SK-N-MC (cell line): ENCODE measurements at regions not wholly inside any gene's neighbourhood (a gene's known extent, or its start where the extent isn't known, plus 50 kb on each side); places are given as distances from the start of the nearest gene placed in this dataset.

Experiments
- DNase-seq: peaks from one replicate; pipeline ENCODE4 v3.0.0-alpha.2; 2011; ENCODE audit warnings: low read depth, low spot score
- H3K27ac ChIP-seq: fragments of 200-600 bp; sonication (generic); 2 replicates; pipeline ENCODE4 v1.5.1; 2016; ENCODE audit warnings: mixed run types
- H3K36me3 ChIP-seq: fragments of 200-600 bp; sonication (generic); 2 replicates; pipeline ENCODE4 v1.6.1; 2017; ENCODE audit warnings: antibody characterized with exemption, low read length, mixed read lengths; ENCODE audit not compliant: insufficient read depth
- H3K4me3 ChIP-seq: fragments of 200-600 bp; sonication (generic); 2 replicates; pipeline ENCODE4 v1.5.1; 2016
- H3K9ac ChIP-seq: fragments of 200-600 bp; sonication (generic); 2 replicates; pipeline ENCODE4 v1.8.0; 2017; ENCODE audit warnings: mixed run types, mixed read lengths; ENCODE audit not compliant: insufficient read length
- H3K9me3 ChIP-seq: fragments of 200-600 bp; sonication (generic); 2 replicates; pipeline ENCODE4 v1.6.1; 2017; ENCODE audit warnings: low read depth, mild to moderate bottlenecking, antibody characterized with exemption, low read length, moderate library complexity, mixed read lengths
- EZH2 ChIP-seq: fragments of 200-600 bp; sonication (generic); IDR thresholded peaks from one replicate; pipeline ENCODE4 v1.6.1; 2017; ENCODE audit warnings: antibody characterized with exemption
- FOXP2 ChIP-seq: optimal IDR thresholded peaks from 2 replicates; pipeline ENCODE3; 2011; ENCODE audit warnings: mild to moderate bottlenecking, moderate library complexity; ENCODE audit not compliant: insufficient read depth; ENCODE audit errors: extremely low read length, control extremely low read depth
- POLR2AphosphoS5 ChIP-seq: IDR thresholded peaks from 2 replicates; pipeline ENCODE4 v1.6.1; 2012; ENCODE audit warnings: mild to moderate bottlenecking, low read depth, low read length, borderline replicate concordance

DNA sequence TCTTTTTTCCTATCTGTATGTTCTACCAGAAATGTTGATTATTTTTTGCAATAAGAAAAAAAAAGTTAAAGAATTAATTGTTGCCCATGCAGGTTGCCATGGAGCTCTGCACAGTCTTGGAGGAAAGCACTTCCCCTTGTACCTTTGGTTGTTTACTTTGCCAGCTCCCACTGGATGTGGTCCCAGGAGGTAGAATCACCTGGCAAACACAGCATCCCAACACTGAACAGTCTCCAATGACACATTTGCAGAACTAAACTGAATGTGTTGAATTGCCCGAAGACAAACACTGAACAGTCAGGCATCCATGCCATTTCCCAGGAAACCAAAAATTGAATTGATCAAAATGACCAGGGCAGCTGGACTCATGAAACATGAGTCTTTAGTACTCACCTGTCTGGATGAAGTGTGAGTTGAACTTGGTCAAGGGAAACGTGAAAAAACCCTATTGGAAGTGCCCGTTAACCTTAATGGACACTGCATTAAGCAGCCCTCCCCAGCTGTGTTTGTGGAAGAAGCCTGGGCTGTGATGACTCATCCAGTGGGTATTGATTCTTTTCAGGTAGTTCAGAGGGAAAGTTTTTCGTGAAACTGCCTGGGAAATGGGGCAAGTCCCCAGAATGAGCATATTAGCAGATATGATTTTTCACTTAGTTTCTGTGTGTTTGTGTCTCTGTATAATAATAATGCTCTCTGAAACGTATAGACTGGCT lies 284.7 kb upstream of the STT3B start:
- H3K27ac ChIP-seq: no peak overlapping the region
- H3K36me3 ChIP-seq: no peaks in the 10 kb centered on the region
- no peak overlapping the region for H3K4me3 ChIP-seq
- TF ChIP-seq POLR2AphosphoS5 (no peak), EZH2 (no peak), FOXP2 (no peak)
- DNase-seq: no peak
- H3K9me3 ChIP-seq: no peaks in the 10 kb centered on the region
- H3K9ac ChIP-seq: no peak overlapping the region

DNA sequence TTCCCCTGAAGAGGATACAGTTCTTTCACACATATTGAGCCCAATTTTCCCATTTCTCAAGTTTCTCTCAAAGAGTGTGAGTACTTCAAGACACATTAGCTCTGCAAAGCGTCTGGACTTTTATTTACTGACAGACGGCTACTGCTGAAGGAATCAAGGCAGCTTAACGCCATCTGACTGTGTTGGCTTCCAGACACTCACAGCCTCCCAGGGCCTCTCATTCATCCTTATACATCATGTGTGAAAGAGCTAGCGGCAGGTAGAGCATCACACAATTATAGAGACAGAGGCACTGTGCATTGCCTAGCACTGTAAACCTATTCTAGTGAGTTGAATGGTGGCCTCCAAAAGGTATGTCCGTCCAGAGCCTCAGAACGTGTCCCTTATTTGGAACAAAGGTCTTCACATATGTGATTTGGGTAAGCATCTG lies 284.1 kb upstream of the STT3B start:
- Histone ChIP-seq H3K4me3 (no peak overlapping the region), H3K27ac (no peak overlapping the region), H3K36me3 (no peaks in the 10 kb centered on the region), H3K9ac (no peak overlapping the region), H3K9me3 (no peaks in the 10 kb centered on the region)
- TF ChIP-seq EZH2 (no peak), POLR2AphosphoS5 (no peak), FOXP2 (no peak)
- no peak for DNase-seq

DNA sequence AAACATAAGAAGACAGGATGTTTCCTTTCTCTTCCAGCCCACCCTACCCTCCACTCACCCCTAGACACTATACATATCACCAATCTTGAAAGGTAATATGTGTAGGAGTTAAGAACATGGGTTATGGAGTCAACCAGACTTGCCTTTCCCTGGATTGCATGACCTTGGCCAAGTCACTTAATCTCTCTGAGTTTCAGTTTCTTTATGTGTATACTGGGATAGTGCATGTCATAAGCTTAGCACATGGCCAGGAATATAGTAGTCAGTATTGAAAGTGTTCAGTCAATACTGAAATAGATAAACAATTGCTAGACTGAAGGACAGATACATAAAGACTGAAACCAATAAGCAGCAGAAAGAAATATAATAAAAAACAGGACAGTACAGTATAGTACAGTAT lies 283.2 kb upstream of the STT3B start:
- H3K9ac ChIP-seq: no peak overlapping the region
- DNase-seq: no peak
- H3K9me3 ChIP-seq: no peaks in the 10 kb centered on the region
- no peak overlapping the region for H3K4me3 ChIP-seq
- no peak overlapping the region for H3K27ac ChIP-seq
- no peaks in the 10 kb centered on the region for H3K36me3 ChIP-seq
- TF ChIP-seq FOXP2: no peak
- TF ChIP-seq EZH2: no peak
- TF ChIP-seq POLR2AphosphoS5: no peak

DNA sequence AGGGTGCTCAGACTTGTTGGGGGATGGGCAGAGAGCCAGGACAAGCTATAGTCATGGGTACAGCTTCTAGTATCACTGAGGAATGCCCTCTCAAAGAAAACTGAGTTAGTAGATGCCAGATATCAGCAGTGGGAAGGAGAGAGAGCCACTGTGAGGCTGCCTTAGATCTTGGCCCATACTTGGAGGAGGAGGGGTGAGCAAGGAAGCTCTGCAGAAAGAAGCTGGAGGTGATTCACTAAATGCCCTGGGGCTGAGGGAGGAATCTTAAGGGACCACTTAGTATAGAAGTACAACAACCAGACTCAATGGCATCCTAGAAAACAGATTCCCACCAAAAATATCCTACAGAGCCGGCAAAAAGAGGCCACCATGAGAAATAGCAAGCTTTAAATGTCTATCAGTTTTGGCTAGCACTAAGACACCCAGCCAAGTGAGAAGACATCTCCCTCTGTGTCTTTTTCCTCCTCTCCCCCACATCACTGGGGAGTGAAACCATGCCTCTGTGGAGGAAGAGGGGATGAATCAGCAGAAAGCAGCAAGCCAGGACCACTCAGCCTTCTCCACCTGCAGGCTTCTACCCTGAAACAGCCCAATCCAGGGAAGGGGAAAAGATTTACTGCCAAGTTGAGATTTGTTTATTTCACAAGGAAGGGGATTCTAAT lies 282.5 kb upstream of the STT3B start:
- H3K4me3 ChIP-seq: no peak overlapping the region
- DNase-seq: no peak

DNA sequence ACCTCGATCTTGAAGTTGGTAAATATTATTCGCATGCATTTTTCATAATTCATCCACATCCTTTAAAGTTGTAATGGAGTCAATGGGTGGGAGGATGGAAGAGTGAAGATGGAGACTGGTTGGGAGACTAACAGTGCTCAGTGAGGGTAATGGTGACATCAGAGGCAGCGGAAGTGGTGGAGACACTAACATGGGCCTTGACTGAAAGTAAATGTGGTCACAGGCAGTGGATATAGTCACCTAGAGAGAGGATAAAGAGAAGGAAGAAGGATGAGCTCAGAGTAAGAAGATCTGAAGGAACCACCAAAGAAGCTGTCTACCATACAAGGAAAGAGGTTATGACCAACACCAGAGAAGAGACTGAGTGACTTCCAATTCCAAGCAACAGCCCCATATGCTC lies 281.6 kb upstream of the STT3B start:
- Histone ChIP-seq H3K27ac (no peak overlapping the region), H3K4me3 (no peak overlapping the region), H3K9ac (no peak overlapping the region), H3K9me3 (no peaks in the 10 kb centered on the region), H3K36me3 (no peaks in the 10 kb centered on the region)
- TF ChIP-seq POLR2AphosphoS5 (no peak), EZH2 (no peak), FOXP2 (no peak)
- DNase-seq: no peak

More for the DNA sequence above, 282.5 kb upstream of the STT3B start:
- Histone ChIP-seq H3K27ac (no peak overlapping the region), H3K36me3 (no peaks in the 10 kb centered on the region), H3K9me3 (no peaks in the 10 kb centered on the region), H3K9ac (no peak overlapping the region)
- TF ChIP-seq EZH2 (no peak), FOXP2 (no peak)

DNA sequence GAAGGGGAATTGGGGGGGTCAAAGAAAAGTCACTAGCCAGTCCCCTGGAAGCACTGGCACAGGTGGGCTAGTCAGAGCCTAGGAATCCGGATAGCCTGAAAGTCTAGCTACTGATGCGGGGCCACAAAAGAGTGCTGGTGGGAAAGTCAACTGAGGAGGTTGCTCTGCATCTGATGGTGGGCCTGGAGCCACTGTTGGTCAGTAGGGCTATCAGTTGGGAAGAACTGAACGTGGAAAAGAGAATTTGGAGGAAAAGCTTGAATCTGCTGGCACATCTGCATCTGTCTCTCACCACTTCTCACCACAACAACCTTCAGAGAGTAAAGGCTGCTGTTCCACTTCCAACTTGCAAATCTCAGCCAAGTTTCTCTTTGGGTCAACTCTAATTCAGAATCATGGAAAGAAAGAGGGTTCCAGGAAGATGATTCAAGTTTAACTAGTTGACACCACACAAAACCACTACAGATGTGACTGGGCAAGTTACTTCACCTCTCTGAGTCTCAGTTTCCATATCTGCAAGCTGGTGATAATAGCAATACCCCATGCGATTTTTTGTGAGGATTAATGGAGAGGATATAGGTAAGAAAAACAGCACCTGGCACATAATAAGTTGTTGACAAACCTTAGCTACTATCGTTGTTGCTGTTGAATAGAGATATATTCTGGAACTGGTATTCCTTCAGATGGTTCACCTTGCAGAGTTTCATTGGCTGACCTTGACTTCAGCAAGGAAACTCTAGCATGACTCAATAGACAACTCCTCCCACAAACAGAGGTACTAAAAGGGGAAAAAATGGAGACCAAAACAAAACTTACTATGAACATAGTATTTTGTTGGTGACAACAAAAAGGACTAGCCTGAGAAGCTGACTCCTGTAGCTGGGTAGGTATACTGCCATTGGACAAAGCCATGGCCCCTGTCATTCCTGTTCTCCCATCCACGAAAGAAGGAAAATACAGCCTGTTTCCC lies 280.2 kb upstream of the STT3B start:
- H3K36me3 ChIP-seq: no peaks in the 10 kb centered on the region
- no peak overlapping the region for H3K4me3 ChIP-seq
- no peak overlapping the region for H3K9ac ChIP-seq
- no peak for TF ChIP-seq FOXP2
- no peak for TF ChIP-seq POLR2AphosphoS5
- TF ChIP-seq EZH2: no peak
- no peaks in the 10 kb centered on the region for H3K9me3 ChIP-seq
- DNase-seq: no peak
- no peak overlapping the region for H3K27ac ChIP-seq

DNA sequence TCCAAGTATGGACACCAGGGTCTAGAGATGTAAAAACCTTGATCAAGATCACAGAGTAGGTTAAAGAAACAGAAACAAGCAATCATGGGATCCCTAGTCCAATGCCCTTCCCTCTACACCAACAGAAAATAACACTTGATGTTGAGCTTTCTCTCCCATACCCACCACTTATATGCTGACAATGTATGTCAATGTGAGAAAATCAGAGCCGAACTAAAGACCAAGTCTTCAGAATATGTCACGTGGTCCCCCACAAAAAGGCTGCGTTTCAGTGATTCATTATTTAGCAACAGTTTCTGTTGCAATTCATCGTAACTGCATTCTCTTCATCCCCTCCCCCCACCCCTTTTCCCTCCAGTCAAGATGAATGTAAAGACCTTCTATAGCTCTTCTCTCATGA lies 278.9 kb upstream of the STT3B start:
- Histone ChIP-seq H3K9me3 (no peaks in the 10 kb centered on the region), H3K27ac (no peak overlapping the region)
- no peak for DNase-seq

DNA sequence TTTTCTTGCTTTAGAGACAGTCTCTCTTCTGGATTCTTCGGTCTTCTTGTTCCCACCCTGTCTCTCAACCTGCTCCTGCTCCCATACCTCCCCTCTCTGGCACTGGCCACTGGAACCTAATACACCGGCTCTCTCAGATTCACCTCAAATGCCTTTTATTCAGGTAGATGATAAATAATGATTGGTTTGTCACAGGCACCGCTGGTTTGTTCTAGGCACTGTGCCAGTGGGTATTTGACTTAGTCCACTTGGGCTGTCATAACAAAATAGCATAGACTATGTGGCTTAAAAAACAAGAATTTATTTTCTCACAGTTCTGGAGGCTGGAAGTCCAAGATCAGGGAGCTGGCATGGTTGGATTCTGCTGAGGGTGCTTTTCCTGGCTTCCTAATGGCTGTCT lies 278.2 kb upstream of the STT3B start:
- Histone ChIP-seq H3K9me3 (no peaks in the 10 kb centered on the region), H3K27ac (no peak overlapping the region), H3K36me3 (no peaks in the 10 kb centered on the region), H3K4me3 (no peak overlapping the region), H3K9ac (no peak overlapping the region)
- DNase-seq: no peak
- no peak for TF ChIP-seq EZH2

More for the DNA sequence above, 278.9 kb upstream of the STT3B start:
- TF ChIP-seq FOXP2 (no peak), POLR2AphosphoS5 (no peak), EZH2 (no peak)
- H3K4me3 ChIP-seq: no peak overlapping the region
- H3K36me3 ChIP-seq: no peaks in the 10 kb centered on the region
- H3K9ac ChIP-seq: no peak overlapping the region
